Prostate gland (tissue), 2 donors: ENCODE measurements at regions not wholly inside any gene's neighbourhood (a gene's known extent, or its start where the extent isn't known, plus 50 kb on each side); places are given as distances from the start of the nearest gene placed in this dataset.

ENCODE experiments used
- DNase-seq: peaks from one replicate; pipeline ENCODE4 v3.0.0-alpha.2; 2019; ENCODE audit warnings: low spot score
- H3K27ac ChIP-seq, 2 donors: fragments of 200-600 bp; sonication (generic); 2 replicates each; pipeline ENCODE4 v1.5.1; 2017 to 2019
- H3K27me3 ChIP-seq: fragments of 200-600 bp; sonication (generic); replicated peaks from 2 replicates; pipeline ENCODE4 v1.5.1; 2019; ENCODE audit not compliant: insufficient read depth
- H3K36me3 ChIP-seq, 2 donors: fragments of 200-600 bp; sonication (generic); 1 replicate in 1 of 2; 2 replicates in 1 of 2; pipeline versions ENCODE4 v1.5.1 to v1.8.1; 2017 to 2019
- H3K4me1 ChIP-seq: fragments of 200-600 bp; sonication (generic); replicated peaks from 2 replicates; pipeline ENCODE4 v1.5.1; 2019
- H3K4me3 ChIP-seq, 2 donors: fragments of 200-600 bp; sonication (generic); 2 replicates each; pipeline ENCODE4 v1.5.1; 2017 to 2019
- H3K9me3 ChIP-seq: fragments of 200-600 bp; sonication (generic); 2 replicates; pipeline ENCODE4 v1.5.1; 2017
- CTCF ChIP-seq, 4 experiments: fragments of 200-600 bp in 2 of 4; fragments of 450-650 bp in 2 of 4; sonication (generic) in 2 of 4; IDR thresholded peaks; 1 replicate in 3 of 4; 2 replicates in 1 of 4; pipeline ENCODE4 v1.5.1; 2016 to 2019; ENCODE audit warnings: antibody characterized with exemption in 4 of 4, mild to moderate bottlenecking in 2 of 4, moderate library complexity in 2 of 4
- POLR2A ChIP-seq: fragments of 450-650 bp; IDR thresholded peaks from one replicate; pipeline ENCODE4 v1.6.1; 2016; ENCODE audit warnings: antibody characterized with exemption, mild to moderate bottlenecking
- POLR2AphosphoS5 ChIP-seq: sonication (generic); formaldehyde crosslinking; IDR thresholded peaks from one replicate; pipeline ENCODE4 v1.6.1; 2017; ENCODE audit warnings: antibody characterized with exemption
- WGBS: methylation state at CpG from one replicate; pipeline ENCODE4 v1.1.5; 2018; 5-methylcytosine and 5-hydroxymethylcytosine counted together
- intact Hi-C: fragments of 100-400 bp; cut with DNase I; formaldehyde crosslinking; loops from one replicate; pipeline ENCODE4 v1.14.2; 2022

- H3K36me3 ChIP-seq, result no peaks in the 10 kb centered on the region
- no peak overlapping the region for H3K4me3 ChIP-seq
- H3K27me3 ChIP-seq, result no peaks in the 10 kb centered on the region
- WGBS, result 91% methylated on average over 3 of the region's 3 CpGs
- DNase-seq, result no peak
- no peaks in the 10 kb centered on the region for H3K4me1 ChIP-seq
- TF ChIP-seq POLR2A (no peak), POLR2AphosphoS5 (no peak), CTCF (IDR thresholded peaks at IDR 0.05) (no peak)
- no peaks in the 10 kb centered on the region for H3K9me3 ChIP-seq
- intact Hi-C loops, result no loop called here
- no peak overlapping the region for H3K27ac ChIP-seq
These were observed 660.0 kb downstream of the PTPRC start for GRCh38 chr1:199298825-199299224.

- no peak for DNase-seq
- Histone ChIP-seq H3K9me3 (no peaks in the 10 kb centered on the region), H3K27ac (no peak overlapping the region), H3K4me3 (no peak overlapping the region), H3K27me3 (no peaks in the 10 kb centered on the region), H3K36me3 (no peaks in the 10 kb centered on the region), H3K4me1 (no peaks in the 10 kb centered on the region)
- no peak for TF ChIP-seq POLR2A
- intact Hi-C loops, result no loop called here
These were observed 662.8 kb downstream of the PTPRC start for GRCh38 chr1:199301472-199302217.

GRCh38 chr1:199302554-199302953, 663.7 kb downstream of the PTPRC start:
- intact Hi-C loops, result no loop called here
- Histone ChIP-seq H3K4me1 (no peaks in the 10 kb centered on the region), H3K36me3 (no peaks in the 10 kb centered on the region), H3K9me3 (no peaks in the 10 kb centered on the region), H3K27ac (no peak overlapping the region), H3K27me3 (no peaks in the 10 kb centered on the region), H3K4me3 (no peak overlapping the region)
- DNase-seq, result no peak
- no peak for TF ChIP-seq POLR2AphosphoS5
- no peak for TF ChIP-seq CTCF (IDR thresholded peaks at IDR 0.05)
- no peak for TF ChIP-seq POLR2A

- H3K27ac ChIP-seq, result no peak overlapping the region
- no peaks in the 10 kb centered on the region for H3K4me1 ChIP-seq
- no peak for DNase-seq
- intact Hi-C loops, result no loop called here
- no peaks in the 10 kb centered on the region for H3K9me3 ChIP-seq
- no peaks in the 10 kb centered on the region for H3K27me3 ChIP-seq
- no peaks in the 10 kb centered on the region for H3K36me3 ChIP-seq
- H3K4me3 ChIP-seq, result no peak overlapping the region
- 97% methylated on average over 2 of the region's 2 CpGs for WGBS
- TF ChIP-seq POLR2AphosphoS5 (no peak), POLR2A (no peak), CTCF (IDR thresholded peaks at IDR 0.05) (no peak)
These were observed 664.2 kb downstream of the PTPRC start for GRCh38 chr1:199303035-199303434.

- H3K9me3 ChIP-seq, result no peaks in the 10 kb centered on the region
- DNase-seq, result no peak
- intact Hi-C loops, result no loop called here
- no peaks in the 10 kb centered on the region for H3K4me1 ChIP-seq
- TF ChIP-seq POLR2AphosphoS5, result no peak
- H3K36me3 ChIP-seq, result no peaks in the 10 kb centered on the region
- 82% methylated on average over 2 of the region's 2 CpGs for WGBS
- H3K27ac ChIP-seq, result no peak overlapping the region
- no peak overlapping the region for H3K4me3 ChIP-seq
- H3K27me3 ChIP-seq, result no peaks in the 10 kb centered on the region
These were observed 666.2 kb downstream of the PTPRC start for GRCh38 chr1:199305053-199305452.

GRCh38 chr1:199307496-199308264, 668.8 kb downstream of the PTPRC start:
- TF ChIP-seq POLR2A (no peak), CTCF (IDR thresholded peaks at IDR 0.05) (no peak), POLR2AphosphoS5 (no peak)

More at GRCh38 chr1:199307496-199308264, 668.8 kb downstream of the PTPRC start:
- H3K27ac ChIP-seq, result no peak overlapping the region
- DNase-seq, result no peak
- WGBS, result 76% methylated on average over 6 of the region's 6 CpGs
- no peaks in the 10 kb centered on the region for H3K9me3 ChIP-seq
- H3K27me3 ChIP-seq, result no peaks in the 10 kb centered on the region
- no peaks in the 10 kb centered on the region for H3K4me1 ChIP-seq
- H3K36me3 ChIP-seq, result no peaks in the 10 kb centered on the region
- no peak overlapping the region for H3K4me3 ChIP-seq
- intact Hi-C loops, result no loop called here
